ENCODE measurements at regions not wholly inside any gene's neighbourhood (a gene's known extent, or its start where the extent isn't known, plus 50 kb on each side); places are given as distances from the start of the nearest gene placed in this dataset.

- Histone ChIP-seq H3K4me3 (ENCODE audit: low read depth, low read length) (no peak overlapping the region), H3K36me3 (replicated peaks) (no peaks in the 10 kb centered on the region), H3K27ac (no peak overlapping the region), H3K27me3 (replicated peaks) (no peaks in the 10 kb centered on the region)
- in situ Hi-C loops (cut with HindIII; ENCODE audit: low pct_ligation_motif_present, low sequenced_read_pairs): no loop called here
- TF ChIP-seq CTCF (IDR thresholded peaks at IDR 0.05; ENCODE audit: low read depth, low read length, missing control alignments): no peak
- no peak for DNase-seq
Measured at GRCh38 chr1:29557701-29558600, 321.6 kb downstream of the PTPRU start.

- DNase-seq: no peak
- H3K36me3 ChIP-seq (replicated peaks): no peaks in the 10 kb centered on the region
- no peak for TF ChIP-seq CTCF (IDR thresholded peaks at IDR 0.05; ENCODE audit: low read depth, low read length, missing control alignments)
- H3K27ac ChIP-seq: no peak overlapping the region
- in situ Hi-C loops (cut with HindIII; ENCODE audit: low pct_ligation_motif_present, low sequenced_read_pairs): no loop called here
- no peak overlapping the region for H3K4me3 ChIP-seq (ENCODE audit: low read depth, low read length)
- H3K27me3 ChIP-seq (replicated peaks): no peaks in the 10 kb centered on the region
Measured at GRCh38 chr1:29557066-29557465, 320.7 kb downstream of the PTPRU start.

- no peak overlapping the region for H3K27ac ChIP-seq
- no peaks in the 10 kb centered on the region for H3K36me3 ChIP-seq (replicated peaks)
- no peak overlapping the region for H3K4me3 ChIP-seq (ENCODE audit: low read depth, low read length)
- no peak for DNase-seq
- no peaks in the 10 kb centered on the region for H3K27me3 ChIP-seq (replicated peaks)
- in situ Hi-C loops (cut with HindIII; ENCODE audit: low pct_ligation_motif_present, low sequenced_read_pairs): no loop called here
- TF ChIP-seq CTCF (IDR thresholded peaks at IDR 0.05; ENCODE audit: low read depth, low read length, missing control alignments): no peak
Measured at GRCh38 chr1:29556657-29557056, 320.3 kb downstream of the PTPRU start.

- Histone ChIP-seq H3K27me3 (replicated peaks) (no peaks in the 10 kb centered on the region), H3K4me3 (ENCODE audit: low read depth, low read length) (no peak overlapping the region), H3K36me3 (replicated peaks) (no peaks in the 10 kb centered on the region), H3K27ac (no peak overlapping the region)
- DNase-seq: no peak
- in situ Hi-C loops (cut with HindIII; ENCODE audit: low pct_ligation_motif_present, low sequenced_read_pairs): no loop called here
- TF ChIP-seq CTCF (IDR thresholded peaks at IDR 0.05; ENCODE audit: low read depth, low read length, missing control alignments): no peak
Measured at GRCh38 chr1:29555043-29555620, 318.8 kb downstream of the PTPRU start.

- no peak for TF ChIP-seq CTCF (IDR thresholded peaks at IDR 0.05; ENCODE audit: low read depth, low read length, missing control alignments)
- in situ Hi-C loops (cut with HindIII; ENCODE audit: low pct_ligation_motif_present, low sequenced_read_pairs): no loop called here
- Histone ChIP-seq H3K4me3 (ENCODE audit: low read depth, low read length) (no peak overlapping the region), H3K27ac (no peak overlapping the region), H3K27me3 (replicated peaks) (no peaks in the 10 kb centered on the region), H3K36me3 (replicated peaks) (no peaks in the 10 kb centered on the region)
- DNase-seq: no peak
Measured at GRCh38 chr1:29554208-29554778, 318.0 kb downstream of the PTPRU start.
